Keratinocyte (primary cell): ENCODE measurements at regions not wholly inside any gene's neighbourhood (a gene's known extent, or its start where the extent isn't known, plus 50 kb on each side); places are given as distances from the start of the nearest gene placed in this dataset.

Experiments
- EZH2 ChIP-seq: IDR thresholded peaks from one replicate; pipeline ENCODE4 v1.6.1; 2012; ENCODE audit warnings: inconsistent platforms, mild to moderate bottlenecking, low read length, moderate library complexity
- TF ChIP-seq, protein P1 (sequence below), 3 experiments: IDR thresholded peaks in 1 of 3; conservative IDR thresholded peaks in 1 of 3; optimal IDR thresholded peaks in 1 of 3; 2 replicates in 2 of 3; 3 replicates in 1 of 3; pipeline versions ENCODE3 to v1.5.1; 2011; ENCODE audit warnings: low read length in 3 of 3, mild to moderate bottlenecking in 3 of 3, moderate library complexity in 2 of 3, control low read depth in 1 of 3, inconsistent platforms in 1 of 3; ENCODE audit not compliant: insufficient read depth in 2 of 3; ENCODE audit errors: extremely low read depth in 1 of 3

DNA sequence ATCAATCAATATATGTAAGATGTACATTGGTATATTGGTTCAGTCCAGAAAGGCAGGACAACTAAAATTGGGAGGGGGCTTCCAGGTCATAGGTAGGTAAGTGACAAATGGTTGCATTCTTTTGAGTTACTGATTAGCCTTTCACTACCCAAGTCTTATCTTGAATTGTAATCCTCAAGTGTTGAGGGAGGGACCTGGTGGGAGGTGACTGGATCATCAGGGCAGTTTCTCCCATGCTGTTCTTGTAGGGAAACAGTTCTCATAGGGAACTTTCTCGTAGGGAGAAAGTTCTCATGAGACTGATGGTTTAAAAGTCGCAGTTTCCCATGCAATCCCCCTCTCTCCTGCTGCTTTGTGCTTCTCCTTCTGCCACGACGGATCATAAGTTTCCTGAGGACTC is 809.2 kb downstream of the KCNT2 start:
- TF ChIP-seq, protein P1, sequence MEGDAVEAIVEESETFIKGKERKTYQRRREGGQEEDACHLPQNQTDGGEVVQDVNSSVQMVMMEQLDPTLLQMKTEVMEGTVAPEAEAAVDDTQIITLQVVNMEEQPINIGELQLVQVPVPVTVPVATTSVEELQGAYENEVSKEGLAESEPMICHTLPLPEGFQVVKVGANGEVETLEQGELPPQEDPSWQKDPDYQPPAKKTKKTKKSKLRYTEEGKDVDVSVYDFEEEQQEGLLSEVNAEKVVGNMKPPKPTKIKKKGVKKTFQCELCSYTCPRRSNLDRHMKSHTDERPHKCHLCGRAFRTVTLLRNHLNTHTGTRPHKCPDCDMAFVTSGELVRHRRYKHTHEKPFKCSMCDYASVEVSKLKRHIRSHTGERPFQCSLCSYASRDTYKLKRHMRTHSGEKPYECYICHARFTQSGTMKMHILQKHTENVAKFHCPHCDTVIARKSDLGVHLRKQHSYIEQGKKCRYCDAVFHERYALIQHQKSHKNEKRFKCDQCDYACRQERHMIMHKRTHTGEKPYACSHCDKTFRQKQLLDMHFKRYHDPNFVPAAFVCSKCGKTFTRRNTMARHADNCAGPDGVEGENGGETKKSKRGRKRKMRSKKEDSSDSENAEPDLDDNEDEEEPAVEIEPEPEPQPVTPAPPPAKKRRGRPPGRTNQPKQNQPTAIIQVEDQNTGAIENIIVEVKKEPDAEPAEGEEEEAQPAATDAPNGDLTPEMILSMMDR (optimal IDR thresholded peaks at IDR 0.05 in 1 of 3, IDR thresholded peaks at IDR 0.05 in 1 of 3, conservative IDR thresholded peaks at IDR 0.05 in 1 of 3; ENCODE audit: extremely low read depth in 1 of 3, insufficient read depth in 2 of 3, low read length in 3 of 3), result no peak
- TF ChIP-seq EZH2, result no peak
